GM20000 (cell line): ENCODE measurements at regions not wholly inside any gene's neighbourhood (a gene's known extent, or its start where the extent isn't known, plus 50 kb on each side); places are given as distances from the start of the nearest gene placed in this dataset.
A peak's percentile ranks its signal among the peaks of the same experiment; 100 is the strongest.

ENCODE experiments used
- DNase-seq: peaks from one replicate; pipeline ENCODE4 v3.0.0; 2012; ENCODE audit warnings: low spot score
- CTCF ChIP-seq: IDR thresholded peaks from 2 replicates; pipeline ENCODE4 v1.5.1; 2012; ENCODE audit warnings: mild to moderate bottlenecking, control low read depth; ENCODE audit errors: extremely low read depth, missing control alignments

DNA sequence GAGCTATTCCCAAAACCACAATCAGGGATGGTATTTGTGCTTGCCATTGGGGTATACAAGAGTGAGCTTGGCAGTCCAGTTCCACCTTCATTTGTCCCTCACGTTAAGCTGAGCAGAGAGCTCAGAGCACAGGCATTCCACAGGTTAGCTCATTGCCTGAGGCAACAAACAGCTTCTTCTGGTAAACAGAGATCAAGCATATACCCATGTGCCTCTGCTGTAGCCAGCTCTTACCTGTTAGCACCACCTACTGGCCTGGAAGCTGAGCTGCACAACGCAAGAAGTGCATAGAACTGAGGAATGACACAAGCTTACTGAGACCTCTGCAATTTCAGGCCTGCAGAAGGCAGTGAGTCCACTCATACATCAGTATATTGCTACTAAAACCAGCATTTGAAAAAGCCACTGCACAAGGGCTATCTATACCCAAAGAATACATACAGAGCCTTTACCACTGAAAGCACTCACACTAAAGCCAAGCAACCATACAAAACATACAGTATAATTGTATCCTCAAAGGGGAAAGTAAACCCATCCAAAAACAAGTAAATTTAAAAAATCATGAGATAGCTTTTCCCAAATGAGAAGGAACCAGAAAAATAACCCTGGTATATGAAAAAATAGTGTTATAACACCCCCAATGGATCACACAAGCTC, 258.3 kb upstream of the GABRA2 start:
- DNase-seq = peak; percentile 21
- TF ChIP-seq CTCF = peak; percentile 68

GRCh38 chr4:46645126-46645525, 255.2 kb upstream of the GABRA2 start:
- TF ChIP-seq CTCF = no peak
- DNase-seq = no peak
